Left lung (tissue), 4 donors: ENCODE measurements at regions not wholly inside any gene's neighbourhood (a gene's known extent, or its start where the extent isn't known, plus 50 kb on each side); places are given as distances from the start of the nearest gene placed in this dataset.

ENCODE experiments used
- ATAC-seq: fragments of 200-7000 bp; cut with Tn5 transposase; one replicate; pipeline ENCODE4 v1.9.1; 2020; ENCODE audit warnings: moderate library complexity
- DNase-seq, 4 donors: peaks; one replicate each; pipeline ENCODE4 v3.0.0-alpha.2; 2013 to 2020
- H3K27ac ChIP-seq, 2 donors: fragments of 200-600 bp; sonication (generic) in 1 of 2; one replicate each; pipeline versions ENCODE4 v1.5.0 to v1.8.0; 2020 to 2021
- H3K27me3 ChIP-seq, 2 donors: fragments of 200-600 bp; sonication (generic) in 1 of 2; one replicate each; pipeline versions ENCODE4 v1.5.0 to v1.8.0; 2020 to 2021
- H3K36me3 ChIP-seq, 2 donors: fragments of 200-600 bp; sonication (generic) in 1 of 2; one replicate each; pipeline versions ENCODE4 v1.5.0 to v1.8.0; 2020 to 2021
- H3K4me1 ChIP-seq, 2 donors: fragments of 200-600 bp; one replicate each; pipeline ENCODE4 v1.8.0; 2021
- H3K4me3 ChIP-seq, 2 donors: fragments of 200-600 bp; sonication (generic) in 1 of 2; one replicate each; pipeline versions ENCODE4 v1.5.0 to v1.8.0; 2020 to 2021; ENCODE audit warnings: mild to moderate bottlenecking in 1 of 2
- H3K9me3 ChIP-seq, 2 donors: fragments of 200-600 bp; sonication (generic) in 1 of 2; one replicate each; pipeline versions ENCODE4 v1.5.0 to v1.8.0; 2020 to 2021
- CTCF ChIP-seq, 2 donors: fragments of 200-600 bp; sonication (generic) in 1 of 2; IDR thresholded peaks; one replicate each; pipeline versions ENCODE4 v1.5.0 to v1.8.0; 2021; ENCODE audit warnings: antibody characterized with exemption in 2 of 2
- intact Hi-C, 2 donors: fragments of 100-400 bp; cut with DNase I; formaldehyde crosslinking; loops; one replicate each; pipeline versions ENCODE4 v1.11.2 to v1.14.2; 2022
- donor health status: DM: no; HTN: yes; CAD: no.
- donor health status: DM: no; HTN: no; CAD: no.

DNA sequence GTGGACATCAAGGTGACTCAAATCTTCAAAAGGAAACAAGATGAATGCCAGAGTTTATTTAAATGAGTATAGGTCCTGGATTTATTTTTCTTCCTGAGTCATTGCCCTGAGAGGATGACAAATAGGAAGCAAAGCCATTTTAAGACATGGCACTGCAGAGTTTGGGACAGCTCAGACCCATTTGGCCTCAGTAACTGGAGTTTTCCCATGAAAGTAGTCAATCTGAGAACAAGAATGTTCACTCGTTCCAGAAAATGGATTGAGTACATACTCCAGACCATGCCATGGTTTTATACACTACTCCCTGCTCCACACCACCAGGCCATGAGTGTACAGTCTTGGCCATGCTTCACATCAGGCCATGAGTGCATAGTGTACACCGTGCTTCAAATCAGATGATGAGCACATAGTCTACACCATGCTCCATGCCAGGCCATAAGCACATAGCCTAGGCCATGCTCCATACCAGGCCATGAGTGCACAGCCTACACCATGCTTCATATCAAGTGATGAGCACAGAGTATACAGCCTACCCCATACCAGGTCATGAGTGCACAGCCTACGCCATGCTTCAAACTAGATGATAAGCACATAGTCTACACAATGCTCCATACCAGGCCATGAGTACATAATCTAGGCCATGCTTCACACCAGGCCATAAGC is 202.4 kb downstream of the FBXO15 start:
- no peak for DNase-seq
- H3K4me3 ChIP-seq = no peak overlapping the region
- H3K9me3 ChIP-seq = peaks cover 0 to 2% of the 10 kb centered on the region in 2 donors
- no peak for ATAC-seq
- no peaks in the 10 kb centered on the region for H3K27me3 ChIP-seq
- intact Hi-C loops = no loop called here
- H3K36me3 ChIP-seq = no peaks in the 10 kb centered on the region
- H3K27ac ChIP-seq = no peak overlapping the region
- no peak for TF ChIP-seq CTCF (IDR thresholded peaks at IDR 0.05)
- no peaks in the 10 kb centered on the region for H3K4me1 ChIP-seq

- DNase-seq = no peak
- Histone ChIP-seq H3K9me3 (peaks cover 0 to 2% of the 10 kb centered on the region in 2 donors), H3K4me3 (no peak overlapping the region), H3K4me1 (no peaks in the 10 kb centered on the region), H3K36me3 (no peaks in the 10 kb centered on the region), H3K27ac (no peak overlapping the region), H3K27me3 (no peaks in the 10 kb centered on the region)
- TF ChIP-seq CTCF (IDR thresholded peaks at IDR 0.05) = no peak
- no peak for ATAC-seq
- intact Hi-C loops = no loop called here
These were observed 202.9 kb downstream of the FBXO15 start for GRCh38 chr18:73944715-73945114.

- Histone ChIP-seq H3K27me3 (no peaks in the 10 kb centered on the region), H3K4me1 (no peaks in the 10 kb centered on the region), H3K36me3 (no peaks in the 10 kb centered on the region), H3K9me3 (no peaks in the 10 kb centered on the region), H3K4me3 (no peak overlapping the region), H3K27ac (no peak overlapping the region)
- intact Hi-C loops = no loop called here
- DNase-seq = no peak
- no peak for ATAC-seq
- TF ChIP-seq CTCF (IDR thresholded peaks at IDR 0.05) = no peak
These were observed 203.9 kb downstream of the FBXO15 start for GRCh38 chr18:73943763-73944162.

GRCh38 chr18:73942956-73943355 is 204.7 kb downstream of the FBXO15 start:
- no peak overlapping the region for H3K27ac ChIP-seq
- H3K36me3 ChIP-seq = no peaks in the 10 kb centered on the region
- intact Hi-C loops = no loop called here
- H3K27me3 ChIP-seq = no peaks in the 10 kb centered on the region
- ATAC-seq = no peak
- H3K4me3 ChIP-seq = no peak overlapping the region
- H3K9me3 ChIP-seq = no peaks in the 10 kb centered on the region
- DNase-seq = no peak
- no peaks in the 10 kb centered on the region for H3K4me1 ChIP-seq
- no peak for TF ChIP-seq CTCF (IDR thresholded peaks at IDR 0.05)

GRCh38 chr18:73942081-73942625 is 205.5 kb downstream of the FBXO15 start:
- H3K27ac ChIP-seq = no peak overlapping the region
- TF ChIP-seq CTCF (IDR thresholded peaks at IDR 0.05) = no peak
- no peaks in the 10 kb centered on the region for H3K27me3 ChIP-seq
- DNase-seq (no peak), ATAC-seq (peak; percentile 65)
- no peak overlapping the region for H3K4me3 ChIP-seq
- no peaks in the 10 kb centered on the region for H3K36me3 ChIP-seq
- intact Hi-C loops = no loop called here
- no peaks in the 10 kb centered on the region for H3K9me3 ChIP-seq
- no peaks in the 10 kb centered on the region for H3K4me1 ChIP-seq
